HT1080 (cell line): ENCODE measurements at regions not wholly inside any gene's neighbourhood (a gene's known extent, or its start where the extent isn't known, plus 50 kb on each side); places are given as distances from the start of the nearest gene placed in this dataset.
"Not testable (repeated sequence)": the region's sequence is repeated elsewhere in the genome, so short reads cannot be mapped to it uniquely, and the experiment has no call there.

Source experiments
- DNase-seq: peaks from one replicate; pipeline ENCODE4 v3.0.0-alpha.2; 2015; ENCODE audit warnings: low read depth

DNA sequence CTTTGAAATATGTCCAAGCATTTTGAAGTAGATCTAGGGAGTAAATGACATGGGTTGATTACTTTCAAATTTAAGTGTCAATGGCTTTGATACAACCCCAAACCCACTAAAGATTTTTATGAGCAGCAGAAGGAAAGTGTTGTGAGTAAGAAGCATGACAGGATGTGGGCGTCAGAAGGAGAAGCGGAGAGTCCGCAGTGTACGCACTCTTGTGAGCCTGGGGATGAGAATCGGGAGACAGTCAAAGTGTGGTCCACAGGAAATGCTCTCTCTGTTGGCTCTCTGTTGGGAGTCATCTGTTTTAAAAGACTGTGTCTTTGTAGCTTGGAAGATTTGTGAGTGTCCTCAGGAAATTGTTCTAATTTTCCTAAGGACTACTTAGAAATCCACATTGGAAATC is 629.8 kb upstream of the ADARB2 start:
- DNase-seq: peak; percentile 21

DNA sequence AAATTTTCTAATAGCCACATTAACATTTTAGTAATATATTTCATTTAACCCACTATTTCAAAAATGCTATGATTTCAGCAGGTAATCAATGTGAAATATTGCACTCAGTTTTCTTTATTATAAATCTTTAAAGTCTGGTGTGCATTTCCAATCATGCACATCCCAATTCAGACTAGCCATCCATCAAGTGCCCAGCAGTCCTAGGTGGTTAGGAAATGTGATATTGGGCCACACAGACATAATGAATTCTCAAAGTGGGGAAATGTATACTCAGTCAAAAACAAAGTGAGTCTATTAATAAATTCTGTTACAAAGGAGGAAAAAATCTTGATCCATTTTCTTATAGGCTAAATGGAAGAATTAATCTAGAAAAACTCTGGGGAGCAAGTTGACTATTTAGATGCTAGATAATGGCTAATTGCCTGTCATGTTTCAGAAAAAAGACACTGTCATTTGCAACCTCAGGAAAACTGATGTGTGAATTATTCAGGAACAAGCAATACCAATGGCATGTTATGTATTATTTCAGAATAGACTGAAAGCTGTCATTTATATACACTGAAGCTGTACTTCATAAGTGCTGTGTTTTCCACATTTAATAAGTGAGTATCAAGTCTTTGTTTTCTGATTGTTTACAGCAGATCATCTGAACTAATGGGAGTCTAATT is 629.1 kb upstream of the ADARB2 start:
- no peak for DNase-seq

DNA sequence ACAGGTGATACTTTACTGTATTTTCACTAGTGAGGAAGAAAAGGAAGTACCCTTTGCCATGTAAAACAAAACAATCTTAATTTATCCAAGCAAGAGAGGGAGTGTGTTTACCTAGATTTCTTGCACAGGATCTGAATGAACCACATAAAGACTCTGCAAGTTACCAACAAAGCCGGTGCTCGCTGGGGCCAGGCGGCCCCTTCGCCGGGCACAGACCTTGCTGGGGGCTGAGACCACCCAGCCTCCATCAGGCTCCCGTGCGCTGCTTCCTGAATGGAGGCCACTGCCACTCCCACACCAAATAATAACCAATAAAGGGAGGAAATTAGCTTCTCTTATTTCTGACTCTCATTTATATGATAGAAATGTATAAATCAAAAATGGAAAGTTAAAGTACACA is 625.0 kb upstream of the ADARB2 start:
- no peak for DNase-seq

DNA sequence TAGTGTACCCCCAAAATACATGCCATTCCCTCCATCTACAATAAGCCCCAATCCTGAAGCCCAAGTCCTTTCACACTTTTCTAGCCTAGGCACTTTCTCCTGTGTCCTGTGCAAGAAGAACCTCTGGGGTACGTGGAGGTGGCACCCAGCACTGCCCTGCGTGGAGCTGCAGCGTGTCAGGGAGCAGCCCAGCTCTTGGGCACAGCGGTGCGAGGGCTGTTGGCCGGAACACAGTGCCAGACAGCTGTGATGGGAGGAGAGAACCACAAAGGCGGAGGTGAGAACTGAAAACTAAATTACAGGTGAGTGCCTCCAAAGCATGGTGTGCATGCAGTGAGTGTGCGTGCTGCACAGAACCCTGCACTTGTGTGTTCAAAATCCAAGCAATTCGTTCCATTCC is 621.3 kb upstream of the ADARB2 start:
- DNase-seq: no peak

DNA sequence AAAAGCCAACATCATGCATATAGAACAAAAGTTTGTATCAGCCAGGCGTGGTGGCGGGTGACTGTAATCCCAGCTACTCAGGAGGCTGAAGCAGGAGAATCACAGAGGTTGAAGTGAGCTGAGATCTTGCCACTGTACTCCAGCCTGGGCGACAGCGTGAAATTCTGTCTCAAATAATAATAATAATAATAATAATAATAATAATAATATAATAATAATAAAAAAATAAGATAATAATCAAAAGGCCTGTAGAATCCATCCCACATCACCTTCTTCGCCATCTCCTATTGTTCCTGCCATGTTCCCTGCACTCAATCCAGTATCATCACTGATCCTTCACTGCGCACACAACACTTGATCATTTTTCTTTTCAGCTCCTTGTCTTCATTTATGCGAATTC is 619.3 kb upstream of the ADARB2 start:
- no peak for DNase-seq

DNA sequence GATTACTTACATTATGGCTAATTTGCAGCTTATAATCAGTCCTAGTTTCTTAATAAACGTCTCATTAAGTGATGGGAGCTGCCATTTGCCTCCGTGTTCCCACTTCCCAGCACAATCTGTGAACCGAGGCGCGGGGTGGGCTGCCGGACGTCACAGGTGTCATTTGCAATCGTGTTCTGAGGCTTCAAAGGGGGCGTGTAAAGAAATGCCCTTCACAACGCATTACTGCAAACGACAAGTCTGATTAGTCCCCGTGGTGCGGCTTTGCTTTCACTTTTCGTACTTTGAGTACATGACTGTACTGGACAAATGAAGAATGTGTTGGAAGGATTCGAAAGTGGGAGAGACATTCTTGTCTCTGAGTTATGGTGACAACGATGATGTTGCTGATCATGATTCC is 614.2 kb upstream of the ADARB2 start:
- DNase-seq: no peak

DNA sequence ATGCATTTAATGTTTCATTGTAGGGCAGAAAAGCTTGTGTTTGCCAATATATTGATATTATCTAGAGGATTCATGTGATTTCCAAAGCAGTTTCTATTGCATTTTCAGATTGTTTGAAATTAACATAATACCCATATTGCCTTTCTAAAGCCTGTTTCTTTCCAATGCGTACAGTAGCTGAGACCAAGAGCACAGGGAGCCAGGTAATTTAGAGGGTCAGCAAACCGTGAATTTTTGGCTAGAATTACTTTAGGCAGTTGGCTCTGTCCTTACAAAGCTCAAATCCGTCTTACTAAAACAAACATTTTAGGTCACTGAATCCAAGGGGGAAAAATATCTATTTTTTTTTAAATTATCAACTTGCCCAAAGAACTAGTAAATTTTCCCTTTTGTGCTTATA is 604.9 kb upstream of the ADARB2 start:
- DNase-seq: no peak

DNA sequence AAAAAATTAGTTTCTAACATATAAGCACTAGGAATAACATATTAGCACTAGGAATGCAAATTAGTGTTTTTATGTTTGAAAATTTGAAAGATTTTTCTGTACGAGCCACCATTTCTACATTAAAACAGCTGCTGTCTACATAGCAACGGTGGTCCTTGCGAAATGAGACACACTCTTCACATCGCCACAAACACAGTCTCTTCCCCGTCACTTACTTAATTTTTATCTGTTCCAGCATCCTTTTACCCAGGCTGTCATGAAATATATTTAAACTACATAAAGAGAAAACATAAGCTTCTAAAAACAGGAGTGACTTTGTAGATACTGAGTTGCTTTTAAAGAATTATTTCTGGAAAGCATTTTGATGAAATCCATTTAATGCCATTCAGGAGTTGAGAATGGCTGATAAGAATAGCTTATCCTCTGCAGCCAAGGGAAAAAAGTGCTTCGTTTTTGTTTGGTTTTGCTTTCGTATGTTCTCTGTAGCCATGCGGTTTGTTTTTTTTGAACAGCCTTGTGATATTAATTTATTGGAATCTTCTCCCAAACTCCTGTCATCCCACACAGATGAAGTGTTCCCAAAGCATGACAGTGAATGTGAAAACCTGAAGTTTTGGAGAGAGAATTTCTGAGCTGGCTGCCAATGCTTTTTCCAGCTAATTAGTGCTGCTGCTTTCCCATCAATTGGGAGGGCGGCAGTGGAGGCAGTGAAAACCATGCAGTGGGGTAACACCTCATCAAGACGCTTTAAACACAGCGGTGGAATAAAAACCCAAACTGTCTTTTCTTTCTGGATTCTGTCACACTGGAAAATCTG is 603.7 kb upstream of the ADARB2 start:
- DNase-seq: no peak

DNA sequence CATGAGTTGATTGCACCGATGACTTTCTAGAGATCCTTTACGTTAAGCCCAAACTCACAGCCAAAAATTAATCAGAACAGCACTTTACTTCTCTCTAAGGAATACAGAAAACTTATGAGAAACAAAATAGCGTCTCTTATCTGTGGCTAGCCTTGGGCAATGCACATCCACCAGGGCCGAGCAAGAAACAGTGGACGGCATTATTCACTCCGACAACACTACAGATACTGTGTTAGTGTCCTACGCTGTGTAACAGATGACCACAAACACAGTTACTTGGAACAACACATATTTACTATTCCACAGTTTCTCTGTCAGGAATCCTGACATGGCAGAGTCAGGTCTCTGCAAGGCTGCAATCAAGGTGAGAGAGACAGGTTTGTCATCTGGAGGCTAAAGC is 598.3 kb upstream of the ADARB2 start:
- no peak for DNase-seq

DNA sequence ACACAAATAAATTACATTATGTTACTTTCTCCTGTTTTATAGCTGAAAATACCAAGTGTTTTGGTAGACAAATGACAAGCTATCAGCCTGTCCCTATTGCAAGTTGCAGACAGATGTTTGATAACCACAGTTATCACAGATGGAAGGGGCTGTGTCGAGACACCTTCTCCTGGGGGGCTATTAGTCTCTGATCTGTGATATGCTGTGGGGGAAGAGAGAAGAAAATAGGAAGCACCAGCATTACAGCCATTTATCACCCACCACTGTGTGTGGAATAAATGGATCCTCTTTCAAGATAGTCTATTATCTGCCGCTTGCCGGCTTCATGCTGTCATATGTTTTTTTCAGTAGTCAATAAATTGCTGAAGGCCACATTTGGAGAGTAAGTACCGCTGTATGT is 597.2 kb upstream of the ADARB2 start:
- no peak for DNase-seq

DNA sequence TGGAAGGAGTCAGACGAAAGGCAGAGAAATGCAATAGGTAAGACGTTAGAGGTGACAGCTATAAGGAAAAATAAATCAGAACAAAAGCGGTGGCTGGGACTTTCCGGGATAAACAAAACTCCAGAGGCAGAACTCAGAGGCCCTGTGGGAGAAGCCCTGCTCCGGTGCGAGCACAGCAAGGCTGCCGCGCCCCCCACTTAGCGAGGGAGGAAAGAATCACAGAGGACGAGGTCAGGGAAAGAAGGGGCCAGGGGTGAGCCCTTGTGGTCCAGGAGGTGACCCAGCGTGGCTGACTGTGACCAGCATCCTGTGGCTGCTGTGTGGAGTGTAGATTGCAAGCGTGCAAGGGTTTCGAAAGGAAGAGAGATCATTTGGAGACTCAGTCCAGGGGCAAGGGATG is 591.8 kb upstream of the ADARB2 start:
- DNase-seq: no peak

DNA sequence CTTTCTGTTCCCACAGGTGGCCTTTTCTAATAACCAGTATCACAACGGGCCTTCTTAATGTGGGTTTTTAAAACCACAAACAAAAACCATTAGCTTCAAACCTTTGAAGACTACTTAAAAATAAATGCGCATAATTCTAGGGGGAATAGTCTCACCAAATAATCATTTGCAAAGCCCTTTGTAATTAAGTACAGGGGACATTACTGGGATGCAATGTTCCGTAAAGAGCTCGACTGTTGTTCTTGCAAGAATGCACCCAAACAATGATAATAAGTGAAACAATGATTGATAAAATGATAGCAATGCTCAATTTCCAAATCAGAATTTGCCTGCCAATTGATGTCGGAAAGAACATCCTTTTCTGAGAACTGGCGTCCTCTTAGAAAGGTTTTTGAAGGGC is 589.1 kb upstream of the ADARB2 start:
- no peak for DNase-seq

DNA sequence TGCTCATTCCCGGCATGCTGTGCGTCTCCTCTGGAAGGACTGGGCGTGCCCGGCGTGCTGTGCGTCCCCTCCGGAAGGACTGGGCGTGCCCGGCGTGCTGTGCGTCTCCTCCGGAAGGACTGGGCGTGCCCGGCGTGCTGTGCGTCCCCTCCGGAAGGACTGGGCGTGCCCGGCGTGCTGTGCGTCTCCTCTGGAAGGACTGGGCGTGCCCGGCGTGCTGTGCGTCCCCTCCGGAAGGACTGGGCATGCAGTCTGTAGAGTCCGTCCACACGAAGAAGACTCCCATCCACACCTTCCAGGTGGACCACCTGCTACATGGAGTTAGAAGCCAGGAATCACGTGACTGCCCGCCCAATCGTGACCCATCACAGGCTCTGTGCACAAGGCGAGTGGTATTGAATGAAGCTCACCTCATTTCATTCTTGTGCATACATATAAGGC is 577.7 kb upstream of the ADARB2 start:
- DNase-seq: not testable (repeated sequence)

DNA sequence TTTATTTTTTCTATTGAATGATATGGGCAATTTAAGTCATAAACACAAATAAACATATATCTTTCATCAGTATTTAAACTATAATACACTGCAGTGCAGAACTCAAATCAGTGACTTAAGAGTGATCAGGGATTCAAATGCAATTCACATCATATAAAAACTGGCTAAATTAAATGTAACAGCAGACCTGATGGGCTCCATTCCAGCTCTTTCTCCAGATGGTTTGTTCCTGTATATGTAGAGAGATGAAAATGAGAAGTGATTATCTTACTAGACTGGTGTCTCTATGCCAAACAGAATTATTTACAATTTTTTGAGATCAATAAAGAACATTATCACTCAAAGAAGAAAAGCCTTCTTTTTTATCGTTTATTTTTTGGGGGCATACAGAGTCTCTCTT is 568.8 kb upstream of the ADARB2 start:
- DNase-seq: no peak

DNA sequence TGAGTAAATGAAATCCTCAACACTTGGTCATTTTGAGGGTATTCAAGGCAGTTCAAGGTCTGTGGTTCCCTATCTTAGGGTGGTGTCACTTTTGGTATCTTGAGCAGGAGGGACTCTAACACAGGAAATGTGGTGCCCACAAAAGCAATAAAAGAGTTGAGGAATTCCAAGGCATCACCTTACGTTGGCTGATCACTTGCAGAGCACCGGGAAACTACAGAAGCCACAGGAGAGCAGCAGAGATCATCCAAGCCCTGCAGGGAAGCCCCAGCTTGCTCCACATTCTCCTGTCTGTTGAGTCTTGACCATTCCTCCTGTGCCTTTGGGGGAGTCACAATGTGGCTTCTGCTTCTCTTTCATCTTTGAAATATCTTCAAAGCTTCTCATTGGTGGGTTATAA is 565.8 kb upstream of the ADARB2 start:
- DNase-seq: peak; percentile 39

DNA sequence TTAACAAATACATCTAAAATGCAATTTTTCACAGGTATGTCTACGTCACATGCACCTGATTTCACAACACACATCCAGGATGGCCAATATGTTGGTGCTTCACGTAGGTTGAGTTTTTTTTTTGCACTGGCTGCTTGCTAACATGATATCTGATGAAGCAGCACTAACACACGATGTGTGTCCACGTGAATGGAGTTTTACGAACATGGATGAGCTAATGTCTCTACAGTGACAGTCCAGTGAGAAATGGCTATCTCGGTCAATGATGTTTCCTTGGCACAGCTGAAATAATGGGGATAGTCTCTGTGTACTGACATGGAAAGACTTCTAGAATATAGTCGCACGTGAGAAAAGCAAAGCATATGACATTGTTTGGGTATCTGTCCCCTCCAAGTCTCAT is 563.9 kb upstream of the ADARB2 start:
- no peak for DNase-seq

DNA sequence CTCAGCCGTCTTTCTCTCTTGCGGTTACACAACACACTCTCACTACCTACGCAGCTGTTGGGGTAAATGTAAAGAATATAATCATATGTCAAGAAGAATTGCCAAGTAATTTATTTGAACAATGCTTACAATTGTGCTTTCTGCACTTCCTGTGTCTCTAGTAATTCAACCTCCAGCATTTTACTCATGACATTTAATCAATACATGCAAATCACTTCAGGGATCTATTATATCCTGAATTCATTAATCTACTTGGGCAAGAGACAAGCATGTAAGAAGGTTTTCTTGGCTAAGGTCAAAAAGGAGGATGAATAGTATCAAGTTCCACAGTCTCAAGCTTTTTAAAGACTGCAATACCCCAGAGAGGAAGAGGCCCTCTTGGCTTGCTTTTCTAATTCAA is 562.9 kb upstream of the ADARB2 start:
- no peak for DNase-seq

DNA sequence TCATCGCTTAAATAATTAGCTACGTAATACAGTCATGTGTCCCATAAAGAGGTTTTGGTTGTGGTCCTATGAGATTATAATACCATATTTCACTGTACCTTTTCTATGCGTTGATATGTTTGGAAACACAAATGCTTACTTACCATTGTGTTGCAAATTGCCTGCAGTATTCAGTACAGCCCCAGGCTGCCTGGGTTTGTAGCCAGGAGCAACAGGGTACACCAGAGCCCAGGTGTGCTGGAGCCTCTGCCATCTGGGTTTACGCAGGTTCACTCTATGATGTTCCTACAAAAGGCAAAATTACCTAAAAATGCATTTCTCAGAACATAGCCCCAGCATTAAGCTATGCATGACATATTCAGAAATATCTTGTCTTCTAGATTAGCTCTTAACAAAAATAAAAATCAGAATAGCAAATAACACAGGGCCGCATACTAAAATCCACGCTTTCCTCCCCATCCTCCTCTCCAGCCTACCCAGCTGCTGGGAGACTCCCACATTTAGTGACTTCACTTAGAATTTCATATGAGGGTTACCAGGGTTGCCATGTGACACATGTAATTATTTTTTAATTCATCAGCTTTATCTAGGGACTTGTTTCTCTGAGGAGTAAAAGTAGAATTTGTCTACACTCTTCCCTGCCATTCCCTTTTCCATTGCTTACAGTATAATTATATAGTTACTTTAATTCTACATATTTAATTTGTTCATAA is 559.0 kb upstream of the ADARB2 start:
- no peak for DNase-seq

DNA sequence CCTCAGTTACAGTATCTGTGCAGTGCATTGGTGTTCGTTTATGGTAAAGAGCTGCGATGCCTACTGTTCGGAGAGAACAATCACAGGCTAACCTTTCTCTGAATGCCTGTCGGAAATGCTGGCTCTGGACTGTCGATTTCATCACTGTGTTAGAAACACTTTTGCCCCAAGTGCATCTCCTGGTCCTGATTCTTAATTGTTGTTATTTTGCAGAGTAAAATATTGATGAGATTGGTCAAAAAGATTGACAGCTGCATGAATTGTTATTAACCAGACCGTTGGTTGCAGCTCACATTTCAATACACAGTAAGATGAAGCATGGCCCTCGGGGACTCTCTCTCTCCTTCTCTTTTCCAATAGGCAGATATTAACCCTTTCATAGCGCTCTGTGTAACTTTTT is 557.4 kb upstream of the ADARB2 start:
- DNase-seq: no peak

DNA sequence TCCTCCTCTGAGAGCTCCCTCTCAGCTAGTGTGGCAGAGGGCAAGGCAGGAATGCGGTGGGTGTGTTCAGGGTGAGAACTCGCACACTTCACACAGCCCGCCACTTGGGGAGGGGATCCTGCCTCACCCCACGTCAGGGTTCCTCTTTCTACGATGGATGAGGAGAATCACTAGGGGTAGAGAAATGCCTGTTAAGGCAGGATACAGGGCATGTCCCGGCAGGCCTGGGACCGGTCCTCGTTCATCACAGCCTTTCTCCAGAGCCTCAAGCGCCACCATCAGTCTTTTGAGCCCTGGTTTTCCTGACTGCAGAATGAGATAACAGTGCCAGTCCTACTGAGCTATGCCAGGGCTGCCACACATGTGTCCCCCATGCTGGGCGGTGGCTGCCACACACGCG is 546.7 kb upstream of the ADARB2 start:
- DNase-seq: no peak

DNA sequence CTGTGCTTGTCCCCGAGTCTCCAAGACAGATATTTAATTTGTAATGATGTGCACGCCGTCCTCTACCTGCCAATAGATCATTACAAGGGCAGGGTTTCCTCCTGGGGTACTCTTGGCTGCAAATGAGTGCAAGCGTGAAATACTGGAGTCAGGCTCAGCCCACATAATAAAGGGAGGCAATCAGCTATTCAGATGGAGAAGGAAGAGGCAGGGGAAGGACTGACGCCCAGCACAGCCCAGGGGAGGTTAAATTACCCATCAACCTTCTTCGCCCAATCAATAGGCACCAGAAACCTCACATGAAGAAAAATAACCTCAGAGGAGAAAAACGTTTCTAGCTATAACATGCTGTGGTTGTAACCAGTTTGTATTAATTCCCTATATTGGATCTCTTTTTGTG is 544.9 kb upstream of the ADARB2 start:
- no peak for DNase-seq

DNA sequence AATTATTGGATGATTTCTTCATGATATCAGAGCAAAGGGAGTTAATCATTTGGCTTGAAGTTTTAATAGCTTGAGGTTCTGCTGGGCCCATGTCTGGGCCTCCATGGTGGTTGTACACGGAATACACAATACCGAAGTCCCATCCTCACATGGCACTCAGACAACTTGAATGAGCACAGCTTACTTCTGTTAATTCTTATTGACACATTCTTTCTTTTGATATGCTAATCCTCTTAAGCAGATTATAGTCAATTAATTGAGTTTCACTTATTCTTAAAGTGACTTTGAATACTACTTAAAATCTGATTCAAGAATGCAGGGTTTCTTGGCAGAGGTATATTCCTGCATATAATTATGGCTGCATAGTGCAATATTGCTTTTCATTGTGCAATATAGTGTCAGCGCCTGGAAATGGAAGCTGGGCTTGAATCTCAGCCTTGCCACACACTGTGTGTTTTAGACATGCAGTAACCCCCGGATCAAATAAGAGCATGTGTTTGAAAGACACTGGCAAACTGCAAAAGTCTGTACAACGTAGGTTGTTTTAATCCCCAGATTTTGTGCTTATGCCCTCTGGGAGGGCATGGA is 543.5 kb upstream of the ADARB2 start:
- no peak for DNase-seq
